ENCODE measurements at regions not wholly inside any gene's neighbourhood (a gene's known extent, or its start where the extent isn't known, plus 50 kb on each side); places are given as distances from the start of the nearest gene placed in this dataset.

- TF ChIP-seq CTCF (IDR thresholded peaks at IDR 0.05) (no peak), POLR2A (IDR thresholded peaks at IDR 0.05) (no peak)
Measured at GRCh38 chr9:6079386-6079785, 64.0 kb upstream of the RANBP6 start.

Measured in thyroid gland (tissue), 4 donors.